BJ (cell line): ENCODE measurements at regions not wholly inside any gene's neighbourhood (a gene's known extent, or its start where the extent isn't known, plus 50 kb on each side); places are given as distances from the start of the nearest gene placed in this dataset.

Experiments
- CTCF ChIA-PET: fragments of 350-600 bp; formaldehyde crosslinking; extraction: SDS; loops from one replicate; lab custom pipeline; 2021; ENCODE audit warnings: antibody characterized with exemption, inconsistent platforms; lab: Yijun Ruan, JAX
- POLR2A ChIA-PET: fragments of 300-600 bp; sonication (Branson Sonifier 250); formaldehyde crosslinking; extraction: SDS; loops from one replicate; lab custom pipeline; 2021; ENCODE audit warnings: antibody characterized with exemption; lab: Charles Lee
- DNase-seq: peaks from one replicate; pipeline ENCODE4 v3.0.0-alpha.2; 2011; ENCODE audit warnings: low read depth
- H3K27me3 ChIP-seq: 2 replicates; pipeline ENCODE4 v1.6.0; 2011; ENCODE audit warnings: low read length; ENCODE audit not compliant: control insufficient read depth, insufficient read depth
- H3K36me3 ChIP-seq: 2 replicates; pipeline ENCODE4 v1.5.1; 2011; ENCODE audit warnings: low read length; ENCODE audit not compliant: control insufficient read depth, insufficient read depth
- H3K4me3 ChIP-seq: 2 replicates; pipeline ENCODE4 v1.5.1; 2011; ENCODE audit warnings: low read depth, mild to moderate bottlenecking, control low read depth, low read length
- CTCF ChIP-seq: IDR thresholded peaks from 2 replicates; pipeline ENCODE4 v1.5.1; 2011; ENCODE audit warnings: low read depth, mild to moderate bottlenecking, control low read depth, inconsistent platforms, low read length, moderate library complexity; ENCODE audit not compliant: insufficient read depth

GRCh38 chr12:107310621-107311020 lies 217.3 kb upstream of the CRY1 start:
- no peak for DNase-seq

GRCh38 chr12:107311682-107312081 lies 218.3 kb upstream of the CRY1 start:
- ChIA-PET POLR2A (no interaction called here), CTCF (no interaction called here)
- Histone ChIP-seq H3K27me3 (peaks cover 4% of the 10 kb centered on the region), H3K36me3 (no peaks in the 10 kb centered on the region), H3K4me3 (no peak overlapping the region)
- DNase-seq = no peak
- no peak for TF ChIP-seq CTCF

More at GRCh38 chr12:107310621-107311020, 217.3 kb upstream of the CRY1 start:
- no peak overlapping the region for H3K4me3 ChIP-seq
- POLR2A ChIA-PET = no interaction called here
- H3K27me3 ChIP-seq = peaks cover 4% of the 10 kb centered on the region
- CTCF ChIA-PET = no interaction called here
- H3K36me3 ChIP-seq = no peaks in the 10 kb centered on the region
- TF ChIP-seq CTCF = no peak

GRCh38 chr12:107317751-107318555 lies 224.6 kb upstream of the CRY1 start:
- Histone ChIP-seq H3K36me3 (no peaks in the 10 kb centered on the region), H3K4me3 (peak overlapping the region; percentile 33), H3K27me3 (peaks cover 25% of the 10 kb centered on the region)
- peak; percentile 11 for DNase-seq
- TF ChIP-seq CTCF = 0 out of 2 replicates have a peak, but pooled peaks have one; percentile 18
- CTCF ChIA-PET = interaction anchor here (0.8 kb wide), 1 partner anchor 290 kb away, joined by 3 read pairs; no protein-coding TSS in a partner anchor
- POLR2A ChIA-PET = no interaction called here

- H3K36me3 ChIP-seq = no peaks in the 10 kb centered on the region
- TF ChIP-seq CTCF = no peak
- POLR2A ChIA-PET = no interaction called here
- peaks cover 25% of the 10 kb centered on the region for H3K27me3 ChIP-seq
- peak overlapping the region; percentile 33 for H3K4me3 ChIP-seq
- no peak for DNase-seq
- CTCF ChIA-PET = interaction anchor here (0.8 kb wide), 1 partner anchor 289 kb away, joined by 3 read pairs; no protein-coding TSS in a partner anchor
These were observed 225.1 kb upstream of the CRY1 start for GRCh38 chr12:107318556-107318805.

GRCh38 chr12:107318806-107319532 lies 225.6 kb upstream of the CRY1 start:
- Histone ChIP-seq H3K27me3 (peaks cover 25% of the 10 kb centered on the region), H3K4me3 (peak overlapping the region; percentile 33), H3K36me3 (no peaks in the 10 kb centered on the region)
- CTCF ChIA-PET = interaction anchor here (0.8 kb wide), 1 partner anchor 289 kb away, joined by 3 read pairs; no protein-coding TSS in a partner anchor
- TF ChIP-seq CTCF = no peak
- POLR2A ChIA-PET = no interaction called here
- no peak for DNase-seq
